WERI-Rb-1 (cell line): ENCODE measurements at regions not wholly inside any gene's neighbourhood (a gene's known extent, or its start where the extent isn't known, plus 50 kb on each side); places are given as distances from the start of the nearest gene placed in this dataset.

ENCODE experiments used
- DNase-seq: peaks from one replicate; pipeline ENCODE4 v3.0.0-alpha.2; 2020
- H3K27ac ChIP-seq: fragments of 250-450 bp; sonication (Bioruptor Pico); 2 replicates; pipeline ENCODE4 v1.5.1; 2020; ENCODE audit warnings: mild to moderate bottlenecking, moderate library complexity
- H3K27me3 ChIP-seq: fragments of 250-450 bp; sonication (Bioruptor Pico); 2 replicates; pipeline ENCODE4 v1.5.1; 2021; ENCODE audit warnings: mild to moderate bottlenecking, low read depth, moderate library complexity; ENCODE audit not compliant: insufficient read depth, severe bottlenecking
- H3K36me3 ChIP-seq: fragments of 250-450 bp; sonication (Bioruptor Pico); 2 replicates; pipeline ENCODE4 v1.5.1; 2020; ENCODE audit warnings: mild to moderate bottlenecking, moderate library complexity
- H3K4me3 ChIP-seq: 2 replicates; pipeline ENCODE4 v1.5.1; 2011; ENCODE audit warnings: low read depth, mild to moderate bottlenecking, control low read depth, low read length
- H3K9me3 ChIP-seq: fragments of 250-450 bp; sonication (Bioruptor Pico); 2 replicates; pipeline ENCODE4 v1.5.1; 2021; ENCODE audit warnings: mild to moderate bottlenecking, moderate library complexity; ENCODE audit not compliant: severe bottlenecking
- CTCF ChIP-seq: IDR thresholded peaks from 2 replicates; pipeline ENCODE4 v1.5.1; 2011; ENCODE audit warnings: low read depth, mild to moderate bottlenecking, control low read depth, inconsistent platforms, low read length

GRCh38 chr15:95259965-95260364 is 1028.6 kb downstream of the MCTP2 start:
- no peak for DNase-seq
- H3K27ac ChIP-seq = no peak overlapping the region
- TF ChIP-seq CTCF = no peak
- H3K36me3 ChIP-seq = no peaks in the 10 kb centered on the region
- no peaks in the 10 kb centered on the region for H3K9me3 ChIP-seq
- H3K4me3 ChIP-seq = no peak overlapping the region
- peaks cover 43% of the 10 kb centered on the region for H3K27me3 ChIP-seq

DNA sequence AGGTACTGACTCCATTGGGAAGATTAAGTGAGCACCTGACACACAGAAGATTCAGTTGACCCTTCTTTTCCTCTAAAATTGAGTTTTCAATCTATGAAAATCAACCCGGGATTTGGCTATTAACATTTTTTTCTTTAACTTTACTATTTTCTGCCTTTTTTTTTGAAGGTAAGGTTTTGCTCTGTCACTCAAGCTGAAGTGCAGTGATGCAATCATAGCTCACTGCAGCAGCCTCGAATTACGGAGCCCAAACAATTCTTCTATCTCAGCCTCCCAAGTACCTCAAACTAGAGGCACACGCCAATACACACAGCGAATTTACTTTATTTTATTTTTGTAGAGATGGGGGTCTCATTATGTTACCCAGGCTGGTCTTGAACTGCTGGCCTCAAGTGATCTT is 1029.5 kb downstream of the MCTP2 start:
- H3K4me3 ChIP-seq = no peak overlapping the region
- no peak for TF ChIP-seq CTCF
- H3K27ac ChIP-seq = no peak overlapping the region
- H3K9me3 ChIP-seq = no peaks in the 10 kb centered on the region
- H3K27me3 ChIP-seq = peaks cover 45% of the 10 kb centered on the region
- H3K36me3 ChIP-seq = no peaks in the 10 kb centered on the region
- DNase-seq = no peak

DNA sequence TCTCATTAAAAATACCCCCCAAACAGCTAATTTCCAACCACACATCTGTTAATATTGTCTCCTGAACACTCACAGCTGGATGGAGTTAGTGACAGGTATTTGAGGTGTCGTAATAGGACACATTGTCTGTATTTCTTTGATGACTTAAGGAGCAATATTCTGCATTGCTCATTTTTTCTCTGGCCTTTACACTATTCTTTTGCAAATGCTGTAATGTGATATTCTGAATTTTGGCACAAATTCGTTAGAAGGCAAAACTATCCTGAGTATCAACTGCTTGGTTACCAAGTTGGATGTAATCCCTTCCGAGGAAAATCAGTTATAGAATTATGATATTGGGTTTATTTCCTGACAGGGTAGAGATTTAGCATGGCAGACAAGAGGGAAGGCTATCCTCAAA is 1030.2 kb downstream of the MCTP2 start:
- no peak for DNase-seq
- Histone ChIP-seq H3K27ac (no peak overlapping the region), H3K36me3 (no peaks in the 10 kb centered on the region), H3K9me3 (no peaks in the 10 kb centered on the region), H3K27me3 (peaks cover 40% of the 10 kb centered on the region), H3K4me3 (no peak overlapping the region)
- TF ChIP-seq CTCF = no peak

- H3K9me3 ChIP-seq = no peaks in the 10 kb centered on the region
- TF ChIP-seq CTCF = no peak
- no peak overlapping the region for H3K4me3 ChIP-seq
- no peak overlapping the region for H3K27ac ChIP-seq
- no peak for DNase-seq
- H3K27me3 ChIP-seq = peaks cover 39% of the 10 kb centered on the region
- H3K36me3 ChIP-seq = no peaks in the 10 kb centered on the region
Measured at GRCh38 chr15:95261968-95262367, 1030.6 kb downstream of the MCTP2 start.

DNA sequence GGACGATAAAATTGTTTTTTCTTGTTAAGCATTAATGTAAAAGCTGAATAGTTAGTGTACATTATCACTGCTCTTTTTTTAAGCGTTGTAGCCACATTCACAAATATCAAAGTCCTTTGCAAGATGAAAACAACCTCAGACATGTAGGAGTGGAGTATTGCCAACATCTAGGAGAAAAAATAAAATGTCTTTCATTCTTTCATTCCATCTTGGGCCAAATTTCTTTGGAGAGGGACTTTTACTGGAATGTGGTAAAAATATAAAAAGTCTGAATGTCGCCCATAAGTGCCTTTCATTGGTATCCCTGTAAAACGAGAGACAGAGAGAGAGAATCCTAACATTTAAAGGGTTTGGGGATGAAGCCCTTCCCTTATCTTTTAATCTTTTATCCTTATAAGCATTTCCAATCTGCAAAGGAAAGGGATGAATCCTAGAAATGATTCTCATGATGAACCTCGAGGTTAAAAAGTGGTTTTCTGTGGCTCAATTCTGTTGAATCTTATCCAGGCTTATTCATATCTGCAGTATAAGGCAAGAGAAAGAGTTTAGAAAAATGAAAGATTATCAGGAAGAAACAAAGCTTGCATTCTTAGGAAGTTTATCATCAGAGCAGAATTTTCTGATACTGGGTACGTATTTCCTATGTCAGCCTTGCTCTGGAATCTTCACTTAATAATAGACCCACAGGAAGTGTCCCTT is 1031.7 kb downstream of the MCTP2 start:
- H3K9me3 ChIP-seq = no peaks in the 10 kb centered on the region
- no peak overlapping the region for H3K4me3 ChIP-seq
- H3K27ac ChIP-seq = no peak overlapping the region
- no peaks in the 10 kb centered on the region for H3K36me3 ChIP-seq
- no peak for TF ChIP-seq CTCF
- DNase-seq = no peak
- H3K27me3 ChIP-seq = peaks cover 39% of the 10 kb centered on the region

- no peak for TF ChIP-seq CTCF
- no peaks in the 10 kb centered on the region for H3K9me3 ChIP-seq
- no peak for DNase-seq
- H3K27me3 ChIP-seq = peaks cover 38% of the 10 kb centered on the region
- no peak overlapping the region for H3K4me3 ChIP-seq
- no peaks in the 10 kb centered on the region for H3K36me3 ChIP-seq
- no peak overlapping the region for H3K27ac ChIP-seq
Measured at GRCh38 chr15:95263751-95264150, 1032.4 kb downstream of the MCTP2 start.
